Brain pericyte (primary cell): ENCODE measurements at regions not wholly inside any gene's neighbourhood (a gene's known extent, or its start where the extent isn't known, plus 50 kb on each side); places are given as distances from the start of the nearest gene placed in this dataset.

Source experiments
- DNase-seq: peaks from one replicate; pipeline ENCODE4 v3.0.0-alpha.2; 2012; ENCODE audit warnings: low read depth, low spot score

GRCh38 chr7:155138204-155138603 is 68.1 kb downstream of the HTR5A start:
- DNase-seq, result no peak

- no peak for DNase-seq
Observed at GRCh38 chr7:155141562-155141961, 71.4 kb downstream of the HTR5A start.

GRCh38 chr7:155143381-155143780 is 73.3 kb downstream of the HTR5A start:
- no peak for DNase-seq

- DNase-seq, result no peak
Observed at GRCh38 chr7:155144371-155144770, 74.2 kb downstream of the HTR5A start.

- DNase-seq, result no peak
Observed at GRCh38 chr7:155145477-155146255, 75.5 kb downstream of the HTR5A start.

GRCh38 chr7:155147172-155147571 is 77.0 kb downstream of the HTR5A start:
- DNase-seq, result no peak

- DNase-seq, result no peak
Observed at GRCh38 chr7:155147624-155148023, 77.5 kb downstream of the HTR5A start.

GRCh38 chr7:155153676-155154075 is 83.6 kb downstream of the HTR5A start:
- no peak for DNase-seq

GRCh38 chr7:155154586-155154985 is 84.5 kb downstream of the HTR5A start:
- no peak for DNase-seq

- DNase-seq, result no peak
Observed at GRCh38 chr7:155161690-155162089, 91.6 kb downstream of the HTR5A start.

- no peak for DNase-seq
Observed at GRCh38 chr7:155162422-155162821, 92.3 kb downstream of the HTR5A start.

GRCh38 chr7:155163696-155164095 is 93.6 kb downstream of the HTR5A start:
- no peak for DNase-seq

GRCh38 chr7:155164316-155164715 is 94.2 kb downstream of the HTR5A start:
- DNase-seq, result no peak

- DNase-seq, result no peak
Observed at GRCh38 chr7:155166108-155166507, 96.0 kb downstream of the HTR5A start.

- DNase-seq, result no peak
Observed at GRCh38 chr7:155166673-155167370, 96.7 kb downstream of the HTR5A start.

- no peak for DNase-seq
Observed at GRCh38 chr7:155167706-155168365, 97.7 kb downstream of the HTR5A start.

- DNase-seq, result no peak
Observed at GRCh38 chr7:155168597-155169480, 98.7 kb downstream of the HTR5A start.

GRCh38 chr7:155169498-155170065 is 99.5 kb downstream of the HTR5A start:
- DNase-seq, result no peak

GRCh38 chr7:155170331-155170730 is 100.2 kb downstream of the HTR5A start:
- no peak for DNase-seq

GRCh38 chr7:155172141-155172540 is 102.0 kb downstream of the HTR5A start:
- DNase-seq, result no peak

- DNase-seq, result no peak
Observed at GRCh38 chr7:155173905-155174304, 103.8 kb downstream of the HTR5A start.
